IMR-90 (cell line): ENCODE measurements at regions not wholly inside any gene's neighbourhood (a gene's known extent, or its start where the extent isn't known, plus 50 kb on each side); places are given as distances from the start of the nearest gene placed in this dataset.

Experiments
- BHLHE40 ChIP-seq: fragments of 150-350 bp; IDR thresholded peaks from 2 replicates; pipeline ENCODE4 v1.6.1; 2016; ENCODE audit warnings: mild to moderate bottlenecking, low read depth, low read length
- CEBPB ChIP-seq: IDR thresholded peaks from 2 replicates; pipeline ENCODE4 v1.6.1; 2012; ENCODE audit warnings: low read depth, low read length, improper control_type of control experiment
- CTCF ChIP-seq: conservative IDR thresholded peaks from 2 replicates; pipeline ENCODE4 v1.5.1; 2012; ENCODE audit warnings: mild to moderate bottlenecking, low read depth, low read length, improper control_type of control experiment
- FOS ChIP-seq: fragments of 150-350 bp; IDR thresholded peaks from 2 replicates; pipeline ENCODE4 v1.6.1; 2016; ENCODE audit warnings: low read depth, low read length
- POLR2A ChIP-seq: IDR thresholded peaks from 2 replicates; pipeline ENCODE4 v1.6.1; 2012; ENCODE audit warnings: mild to moderate bottlenecking, low read depth, low read length
- SMC3 ChIP-seq: fragments of 150-350 bp; IDR thresholded peaks from 2 replicates; pipeline ENCODE4 v1.6.1; 2016; ENCODE audit warnings: low read depth, mild to moderate bottlenecking, antibody characterized with exemption, low read length, moderate library complexity

GRCh38 chr4:142901166-142901662 lies 55.1 kb upstream of the INPP4B start:
- no peak for TF ChIP-seq CTCF
- no peak for TF ChIP-seq CEBPB
- TF ChIP-seq SMC3: no peak
- no peak for TF ChIP-seq POLR2A
- TF ChIP-seq FOS: no peak
- TF ChIP-seq BHLHE40: no peak
